Activated naive CD4-positive, alpha-beta T cell treated with anti-CD3 and anti-CD28 coated beads for 36 hours (primary cell): ENCODE measurements at regions not wholly inside any gene's neighbourhood (a gene's known extent, or its start where the extent isn't known, plus 50 kb on each side); places are given as distances from the start of the nearest gene placed in this dataset.
"Not testable (repeated sequence)": the region's sequence is repeated elsewhere in the genome, so short reads cannot be mapped to it uniquely, and the experiment has no call there.

Source experiments
- CTCF ChIA-PET: fragments of 350-600 bp; sonication (Branson Sonifier 250); formaldehyde crosslinking; loops from one replicate; lab custom pipeline; 2021; ENCODE audit warnings: antibody characterized with exemption; lab: Charles Lee
- DNase-seq: peaks from one replicate; pipeline ENCODE4 v3.0.0-alpha.2; 2020
- H3K27ac Mint-ChIP-seq: one replicate; pipeline ENCODE4 v1.8.0; 2021; ENCODE audit warnings: mild to moderate bottlenecking, mixed read lengths
- H3K27me3 Mint-ChIP-seq: one replicate; pipeline ENCODE4 v1.8.0; 2021; ENCODE audit warnings: low read depth, mixed read lengths
- H3K36me3 Mint-ChIP-seq: one replicate; pipeline ENCODE4 v1.8.0; 2021; ENCODE audit warnings: low read depth, mixed read lengths
- H3K4me1 Mint-ChIP-seq: one replicate; pipeline ENCODE4 v1.8.0; 2021; ENCODE audit warnings: low read depth, mixed read lengths
- H3K4me3 Mint-ChIP-seq: one replicate; pipeline ENCODE4 v1.8.0; 2021; ENCODE audit warnings: mild to moderate bottlenecking, moderate library complexity, mixed read lengths
- H3K9me3 Mint-ChIP-seq: one replicate; pipeline ENCODE4 v1.8.0; 2021; ENCODE audit warnings: mixed read lengths
- intact Hi-C: fragments of 100-400 bp; cut with micrococcal nuclease; formaldehyde crosslinking; loops from one replicate; pipeline ENCODE4 v1.15.1; 2023

GRCh38 chr17:61539728-61540127 is 51.3 kb downstream of the NACA2 start:
- H3K9me3 Mint-ChIP-seq, H3K4me1 Mint-ChIP-seq, H3K27ac Mint-ChIP-seq, CTCF ChIA-PET, DNase-seq, H3K27me3 Mint-ChIP-seq, H3K4me3 Mint-ChIP-seq, H3K36me3 Mint-ChIP-seq: not testable (repeated sequence)
- intact Hi-C loops, result loop anchor here (10.0 kb wide), 1 partner anchor 575 kb away; no protein-coding TSS in a partner anchor

GRCh38 chr17:61538480-61538879 is 52.5 kb downstream of the NACA2 start:
- Mint-ChIP-seq H3K9me3 (peaks cover 3% of the 10 kb centered on the region), H3K27ac (no peak overlapping the region), H3K4me1 (peaks cover 2% of the 10 kb centered on the region), H3K27me3 (peaks cover 7% of the 10 kb centered on the region), H3K36me3 (no peaks in the 10 kb centered on the region), H3K4me3 (no peak overlapping the region)
- intact Hi-C loops, result no loop called here
- no peak for DNase-seq
- CTCF ChIA-PET, result no interaction called here

- peaks cover 2% of the 10 kb centered on the region for H3K4me1 Mint-ChIP-seq
- peaks cover 7% of the 10 kb centered on the region for H3K27me3 Mint-ChIP-seq
- CTCF ChIA-PET, result no interaction called here
- H3K4me3 Mint-ChIP-seq, result no peak overlapping the region
- no peak overlapping the region for H3K27ac Mint-ChIP-seq
- no peaks in the 10 kb centered on the region for H3K36me3 Mint-ChIP-seq
- no peak for DNase-seq
- intact Hi-C loops, result no loop called here
- H3K9me3 Mint-ChIP-seq, result peaks cover 3% of the 10 kb centered on the region
These were observed 53.7 kb downstream of the NACA2 start for GRCh38 chr17:61537264-61537771.

DNA sequence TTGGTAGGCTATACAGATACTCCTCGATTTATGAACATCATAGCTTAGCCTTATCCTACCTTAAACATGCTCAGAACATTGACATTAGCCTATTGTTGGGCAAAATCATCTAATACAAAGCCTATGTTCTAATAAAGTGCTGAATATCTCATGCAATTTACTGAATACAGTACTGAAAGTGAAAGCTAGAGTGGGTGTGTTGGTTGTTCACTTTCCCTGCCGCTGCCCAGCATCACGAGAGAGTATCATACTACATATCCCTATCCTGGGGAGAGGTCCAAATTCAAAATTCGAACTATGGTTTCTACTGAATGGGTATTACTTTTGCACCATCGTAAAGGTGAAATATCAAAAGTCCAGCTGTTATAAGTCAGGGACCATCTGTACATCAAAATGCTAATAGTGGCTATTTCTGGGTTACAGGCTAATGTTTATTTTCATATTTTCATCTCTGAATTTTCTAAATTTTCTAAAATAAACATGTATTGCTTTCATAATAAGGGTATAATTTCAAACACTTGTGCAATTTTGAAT is 54.5 kb downstream of the NACA2 start:
- peaks cover 7% of the 10 kb centered on the region for H3K27me3 Mint-ChIP-seq
- peaks cover 3% of the 10 kb centered on the region for H3K9me3 Mint-ChIP-seq
- CTCF ChIA-PET, result no interaction called here
- peaks cover 2% of the 10 kb centered on the region for H3K4me1 Mint-ChIP-seq
- H3K4me3 Mint-ChIP-seq, result no peak overlapping the region
- intact Hi-C loops, result no loop called here
- H3K36me3 Mint-ChIP-seq, result no peaks in the 10 kb centered on the region
- no peak for DNase-seq
- H3K27ac Mint-ChIP-seq, result no peak overlapping the region
